ENCODE measurements at regions not wholly inside any gene's neighbourhood (a gene's known extent, or its start where the extent isn't known, plus 50 kb on each side); places are given as distances from the start of the nearest gene placed in this dataset.

DNA sequence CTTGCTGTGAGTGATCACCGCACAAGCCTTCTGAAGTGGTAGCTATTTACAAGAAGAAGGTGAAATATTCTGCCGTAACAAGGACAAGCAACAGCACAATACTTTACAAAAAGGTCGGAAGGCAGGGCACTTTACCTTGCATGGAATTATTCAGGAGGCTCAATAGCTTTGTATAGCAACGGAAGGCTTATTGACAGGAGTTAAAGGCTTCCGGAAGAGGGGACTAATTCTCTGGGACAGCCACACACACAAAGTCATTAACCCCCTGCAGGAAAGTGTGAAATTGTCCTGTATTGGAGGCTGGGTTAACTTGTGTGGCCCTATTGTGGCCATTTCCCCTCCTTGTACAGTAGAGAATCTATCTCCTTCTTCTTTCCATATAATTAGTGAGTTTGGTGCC, 199.3 kb upstream of the SEMA6A start:
- H3K4me1 Mint-ChIP-seq: peaks cover 77% of the 10 kb centered on the region
- Histone ChIP-seq H3K9me2 (ENCODE audit: insufficient read depth) (no peaks in the 10 kb centered on the region), H4K20me1 (replicated peaks; ENCODE audit: insufficient read depth) (no peaks in the 10 kb centered on the region), H3K4me3 (no peak overlapping the region), H3K27me3 (ENCODE audit: insufficient read depth) (no peaks in the 10 kb centered on the region), H3K27ac (ENCODE audit: low read depth) (peak overlapping the region; percentile 95), H3K79me2 (replicated peaks; ENCODE audit: insufficient read depth) (no peaks in the 10 kb centered on the region), H3K4me1 (ENCODE audit: insufficient read depth) (peaks cover 63% of the 10 kb centered on the region), H3K4me2 (peak overlapping the region; percentile 12), H3F3A (replicated peaks; ENCODE audit: low read depth) (peaks cover 6% of the 10 kb centered on the region; the same call in 1 of the 2 replicates), H2AFZ (no peak overlapping the region), H3K36me3 (ENCODE audit: insufficient read depth) (no peaks in the 10 kb centered on the region)
- DNase-seq (ENCODE audit: low spot score) (peak; percentile 85), ATAC-seq (peak; percentile 37)
- TF ChIP-seq, protein P1, sequence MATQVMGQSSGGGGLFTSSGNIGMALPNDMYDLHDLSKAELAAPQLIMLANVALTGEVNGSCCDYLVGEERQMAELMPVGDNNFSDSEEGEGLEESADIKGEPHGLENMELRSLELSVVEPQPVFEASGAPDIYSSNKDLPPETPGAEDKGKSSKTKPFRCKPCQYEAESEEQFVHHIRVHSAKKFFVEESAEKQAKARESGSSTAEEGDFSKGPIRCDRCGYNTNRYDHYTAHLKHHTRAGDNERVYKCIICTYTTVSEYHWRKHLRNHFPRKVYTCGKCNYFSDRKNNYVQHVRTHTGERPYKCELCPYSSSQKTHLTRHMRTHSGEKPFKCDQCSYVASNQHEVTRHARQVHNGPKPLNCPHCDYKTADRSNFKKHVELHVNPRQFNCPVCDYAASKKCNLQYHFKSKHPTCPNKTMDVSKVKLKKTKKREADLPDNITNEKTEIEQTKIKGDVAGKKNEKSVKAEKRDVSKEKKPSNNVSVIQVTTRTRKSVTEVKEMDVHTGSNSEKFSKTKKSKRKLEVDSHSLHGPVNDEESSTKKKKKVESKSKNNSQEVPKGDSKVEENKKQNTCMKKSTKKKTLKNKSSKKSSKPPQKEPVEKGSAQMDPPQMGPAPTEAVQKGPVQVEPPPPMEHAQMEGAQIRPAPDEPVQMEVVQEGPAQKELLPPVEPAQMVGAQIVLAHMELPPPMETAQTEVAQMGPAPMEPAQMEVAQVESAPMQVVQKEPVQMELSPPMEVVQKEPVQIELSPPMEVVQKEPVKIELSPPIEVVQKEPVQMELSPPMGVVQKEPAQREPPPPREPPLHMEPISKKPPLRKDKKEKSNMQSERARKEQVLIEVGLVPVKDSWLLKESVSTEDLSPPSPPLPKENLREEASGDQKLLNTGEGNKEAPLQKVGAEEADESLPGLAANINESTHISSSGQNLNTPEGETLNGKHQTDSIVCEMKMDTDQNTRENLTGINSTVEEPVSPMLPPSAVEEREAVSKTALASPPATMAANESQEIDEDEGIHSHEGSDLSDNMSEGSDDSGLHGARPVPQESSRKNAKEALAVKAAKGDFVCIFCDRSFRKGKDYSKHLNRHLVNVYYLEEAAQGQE (IDR thresholded peaks at IDR 0.05; ENCODE audit: unreplicated experiment): peak; percentile 23
- TF ChIP-seq ZNF114 (CRISPR knock-in tag; IDR thresholded peaks at IDR 0.05) (no peak), STAT1 (IDR thresholded peaks at IDR 0.05; ENCODE audit: unreplicated experiment) (no peak), EZH2phosphoT487 (IDR thresholded peaks at IDR 0.05; ENCODE audit: unreplicated experiment) (no peak), NANOG (IDR thresholded peaks at IDR 0.05; ENCODE audit: borderline replicate concordance) (peak; percentile 100), POLR2AphosphoS5 (IDR thresholded peaks at IDR 0.05; ENCODE audit: low read depth) (0 out of 2 replicates have a peak, but pooled peaks have one; percentile 20)
- TF ChIP-seq, protein P2, sequence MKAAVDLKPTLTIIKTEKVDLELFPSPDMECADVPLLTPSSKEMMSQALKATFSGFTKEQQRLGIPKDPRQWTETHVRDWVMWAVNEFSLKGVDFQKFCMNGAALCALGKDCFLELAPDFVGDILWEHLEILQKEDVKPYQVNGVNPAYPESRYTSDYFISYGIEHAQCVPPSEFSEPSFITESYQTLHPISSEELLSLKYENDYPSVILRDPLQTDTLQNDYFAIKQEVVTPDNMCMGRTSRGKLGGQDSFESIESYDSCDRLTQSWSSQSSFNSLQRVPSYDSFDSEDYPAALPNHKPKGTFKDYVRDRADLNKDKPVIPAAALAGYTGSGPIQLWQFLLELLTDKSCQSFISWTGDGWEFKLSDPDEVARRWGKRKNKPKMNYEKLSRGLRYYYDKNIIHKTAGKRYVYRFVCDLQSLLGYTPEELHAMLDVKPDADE (IDR thresholded peaks at IDR 0.05): peak; percentile 83
- peak overlapping the region; percentile 89 for H3K27ac Mint-ChIP-seq
- H3K27me3 Mint-ChIP-seq (ENCODE audit: insufficient read depth, low read depth, poor library complexity): no peaks in the 10 kb centered on the region
- H3K4me3 Mint-ChIP-seq: no peak overlapping the region
- peaks cover 4% of the 10 kb centered on the region; the same call in 2 of the 3 replicates for H3K36me3 Mint-ChIP-seq (ENCODE audit: low read depth)
- H3K9me3 Mint-ChIP-seq: no peaks in the 10 kb centered on the region

DNA sequence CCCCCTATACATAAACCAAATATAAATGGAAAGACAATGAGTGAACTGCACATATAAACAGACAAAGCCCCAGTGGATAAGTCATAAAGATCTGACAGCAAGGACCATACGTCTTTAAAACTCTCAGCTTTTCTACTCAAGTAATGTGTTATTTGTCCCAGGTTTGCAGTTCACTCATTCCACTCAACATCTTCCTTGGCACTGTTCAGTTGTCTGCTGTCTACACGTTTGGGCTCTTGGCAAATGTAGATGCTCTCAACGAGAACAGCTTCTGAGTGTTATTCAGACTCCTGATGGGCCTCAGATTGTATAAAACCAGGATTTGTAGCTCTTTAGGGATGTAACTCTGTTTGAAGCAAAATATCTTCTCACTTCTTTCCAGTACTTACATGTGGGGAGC, 198.2 kb upstream of the SEMA6A start:
- Mint-ChIP-seq H3K4me1 (peaks cover 66% of the 10 kb centered on the region), H3K27me3 (ENCODE audit: insufficient read depth, low read depth, poor library complexity) (no peaks in the 10 kb centered on the region), H3K36me3 (ENCODE audit: low read depth) (peaks cover 4% of the 10 kb centered on the region; the same call in 2 of the 3 replicates), H3K9me3 (no peaks in the 10 kb centered on the region), H3K27ac (peak overlapping the region; percentile 87), H3K4me3 (no peak overlapping the region)
- no peaks in the 10 kb centered on the region for H3K36me3 ChIP-seq (ENCODE audit: insufficient read depth)
- H3K4me1 ChIP-seq (ENCODE audit: insufficient read depth): peaks cover 54% of the 10 kb centered on the region
- no peaks in the 10 kb centered on the region for H3K79me2 ChIP-seq (replicated peaks; ENCODE audit: insufficient read depth)
- DNase-seq (ENCODE audit: low spot score) (no peak), ATAC-seq (no peak)
- peaks cover 6% of the 10 kb centered on the region; the same call in 1 of the 2 replicates for H3F3A ChIP-seq (replicated peaks; ENCODE audit: low read depth)
- no peak overlapping the region for H3K4me3 ChIP-seq
- H2AFZ ChIP-seq: no peak overlapping the region
- no peaks in the 10 kb centered on the region for H3K9me2 ChIP-seq (ENCODE audit: insufficient read depth)
- H3K27ac ChIP-seq (ENCODE audit: low read depth): peak overlapping the region; percentile 95
- H3K27me3 ChIP-seq (ENCODE audit: insufficient read depth): no peaks in the 10 kb centered on the region
- peak overlapping the region; percentile 18; the same call in 1 of the 2 replicates for H3K4me2 ChIP-seq
- no peaks in the 10 kb centered on the region for H4K20me1 ChIP-seq (replicated peaks; ENCODE audit: insufficient read depth)
- TF ChIP-seq, protein P2 (IDR thresholded peaks at IDR 0.05): no peak
- TF ChIP-seq STAT1 (IDR thresholded peaks at IDR 0.05; ENCODE audit: unreplicated experiment): no peak
- no peak for TF ChIP-seq NANOG (IDR thresholded peaks at IDR 0.05; ENCODE audit: borderline replicate concordance)
- no peak for TF ChIP-seq JUNB (IDR thresholded peaks at IDR 0.05; ENCODE audit: unreplicated experiment)
- TF ChIP-seq, protein P3, sequence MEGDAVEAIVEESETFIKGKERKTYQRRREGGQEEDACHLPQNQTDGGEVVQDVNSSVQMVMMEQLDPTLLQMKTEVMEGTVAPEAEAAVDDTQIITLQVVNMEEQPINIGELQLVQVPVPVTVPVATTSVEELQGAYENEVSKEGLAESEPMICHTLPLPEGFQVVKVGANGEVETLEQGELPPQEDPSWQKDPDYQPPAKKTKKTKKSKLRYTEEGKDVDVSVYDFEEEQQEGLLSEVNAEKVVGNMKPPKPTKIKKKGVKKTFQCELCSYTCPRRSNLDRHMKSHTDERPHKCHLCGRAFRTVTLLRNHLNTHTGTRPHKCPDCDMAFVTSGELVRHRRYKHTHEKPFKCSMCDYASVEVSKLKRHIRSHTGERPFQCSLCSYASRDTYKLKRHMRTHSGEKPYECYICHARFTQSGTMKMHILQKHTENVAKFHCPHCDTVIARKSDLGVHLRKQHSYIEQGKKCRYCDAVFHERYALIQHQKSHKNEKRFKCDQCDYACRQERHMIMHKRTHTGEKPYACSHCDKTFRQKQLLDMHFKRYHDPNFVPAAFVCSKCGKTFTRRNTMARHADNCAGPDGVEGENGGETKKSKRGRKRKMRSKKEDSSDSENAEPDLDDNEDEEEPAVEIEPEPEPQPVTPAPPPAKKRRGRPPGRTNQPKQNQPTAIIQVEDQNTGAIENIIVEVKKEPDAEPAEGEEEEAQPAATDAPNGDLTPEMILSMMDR (conservative IDR thresholded peaks at IDR 0.05; ENCODE audit: low read depth in 2 of 2): no peak

Data from GM23338 (cell line).